HK-2 (cell line): ENCODE measurements at regions not wholly inside any gene's neighbourhood (a gene's known extent, or its start where the extent isn't known, plus 50 kb on each side); places are given as distances from the start of the nearest gene placed in this dataset.
A peak's percentile ranks its signal among the peaks of the same experiment; 100 is the strongest.

Source experiments
- DNase-seq: peaks from one replicate; pipeline ENCODE4 v3.0.0-alpha.2; 2018; ENCODE audit not compliant: unreplicated experiment

DNA sequence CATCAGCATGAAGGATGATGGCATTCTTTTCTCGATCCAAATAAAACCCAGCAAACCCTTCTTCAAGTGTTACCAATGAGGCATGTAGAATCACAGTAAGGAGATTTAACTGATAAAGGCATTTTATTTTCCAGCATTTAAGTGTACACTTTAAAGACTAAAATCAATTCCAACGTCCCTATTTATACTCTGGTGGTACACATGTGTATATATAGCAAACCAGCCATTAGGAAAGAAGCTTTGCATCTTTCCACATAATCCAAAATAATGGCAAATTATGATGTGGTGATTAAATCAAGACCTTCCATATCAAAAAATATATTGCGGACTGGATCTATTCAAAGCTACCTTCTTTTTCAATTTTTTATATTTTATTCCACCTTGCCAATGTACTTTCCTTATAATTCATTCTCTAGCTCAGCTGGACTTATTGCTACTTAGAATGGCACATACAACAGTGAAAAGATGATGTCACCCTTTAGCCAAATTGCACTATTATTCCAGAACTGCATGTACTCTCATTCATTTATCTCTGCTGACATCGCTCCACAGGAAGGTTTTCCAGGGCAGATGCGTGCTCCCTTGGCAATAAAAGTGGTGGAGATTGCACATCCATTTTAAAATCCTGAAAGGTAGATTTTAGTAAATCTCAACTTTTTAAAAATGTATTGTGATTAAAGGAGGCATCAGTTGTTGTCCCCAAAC is 63.3 kb upstream of the SLC30A5 start:
- DNase-seq, result no peak

DNA sequence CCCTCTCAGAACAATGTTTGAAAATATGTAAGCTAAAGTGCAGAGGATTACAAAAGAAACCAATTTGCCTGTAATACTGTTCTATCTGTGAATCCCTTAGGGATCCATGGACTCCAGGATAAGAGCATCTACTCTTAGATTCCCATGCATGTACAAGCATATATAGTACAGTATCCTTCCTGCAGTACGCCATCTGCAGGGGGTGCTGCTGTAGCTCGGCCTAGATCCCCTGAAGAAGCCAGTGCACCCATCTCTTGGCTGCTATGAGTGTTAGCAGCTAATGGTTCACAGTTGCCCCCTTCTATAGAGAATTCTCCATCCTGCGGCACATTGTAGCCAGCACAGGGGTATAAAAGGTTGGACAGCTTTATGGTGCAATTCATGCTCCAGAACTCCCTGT is 61.8 kb upstream of the SLC30A5 start:
- no peak for DNase-seq

DNA sequence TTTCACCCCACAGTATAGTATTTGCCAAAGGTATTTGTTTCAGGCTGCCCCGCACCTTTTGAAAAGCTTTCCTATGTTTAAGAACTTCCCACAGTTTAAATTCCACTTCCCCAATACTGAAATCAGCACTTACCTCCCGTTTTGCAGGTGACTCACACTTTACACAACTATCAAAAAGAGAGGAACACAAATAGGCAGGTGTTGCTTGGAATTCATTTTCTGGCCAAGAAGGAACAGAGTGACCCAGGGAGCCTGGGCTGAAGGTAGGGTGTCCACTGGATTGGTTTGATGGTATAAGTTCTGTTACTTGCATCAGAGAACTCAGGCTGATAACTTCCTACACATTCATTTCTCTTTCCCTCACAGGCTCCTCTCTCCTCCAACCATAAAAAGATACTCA is 60.1 kb upstream of the SLC30A5 start:
- no peak for DNase-seq

DNA sequence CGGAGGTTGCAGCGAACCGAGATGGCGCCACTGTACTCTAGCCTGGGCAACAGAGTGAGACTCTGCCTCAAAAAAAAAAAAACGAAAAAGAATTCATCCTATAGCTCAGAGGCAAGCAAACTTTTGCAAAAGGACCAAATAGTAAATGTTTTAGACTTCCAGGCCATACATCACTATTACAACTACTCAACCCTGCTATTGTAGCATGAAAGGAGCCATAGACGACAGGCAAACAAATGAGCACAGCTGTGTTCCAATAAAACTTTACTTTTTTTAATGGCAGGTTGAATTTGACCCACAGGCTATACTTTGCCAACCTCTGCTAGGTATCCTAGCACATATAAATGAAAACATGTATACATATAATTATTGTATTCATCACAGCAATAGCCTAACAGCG is 58.9 kb upstream of the SLC30A5 start:
- DNase-seq, result no peak

DNA sequence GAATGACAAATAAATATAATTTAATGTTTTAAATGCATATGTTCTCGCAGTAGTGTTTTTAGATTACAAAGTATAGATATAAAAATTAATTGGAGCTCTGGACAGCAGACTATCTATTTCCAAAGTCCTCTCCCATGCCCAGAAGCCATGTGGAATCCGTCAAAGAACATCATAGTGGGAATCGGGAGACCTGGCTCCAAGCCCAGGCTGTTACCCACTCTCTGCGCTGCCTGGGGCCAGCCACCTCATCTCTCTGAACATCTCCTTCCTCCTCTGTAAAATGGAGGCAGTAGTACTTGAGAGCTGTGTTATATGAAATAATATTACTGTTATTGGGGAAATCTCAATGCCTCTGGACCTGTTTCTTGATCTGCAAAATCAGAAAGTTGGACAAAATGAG is 58.1 kb upstream of the SLC30A5 start:
- no peak for DNase-seq

DNA sequence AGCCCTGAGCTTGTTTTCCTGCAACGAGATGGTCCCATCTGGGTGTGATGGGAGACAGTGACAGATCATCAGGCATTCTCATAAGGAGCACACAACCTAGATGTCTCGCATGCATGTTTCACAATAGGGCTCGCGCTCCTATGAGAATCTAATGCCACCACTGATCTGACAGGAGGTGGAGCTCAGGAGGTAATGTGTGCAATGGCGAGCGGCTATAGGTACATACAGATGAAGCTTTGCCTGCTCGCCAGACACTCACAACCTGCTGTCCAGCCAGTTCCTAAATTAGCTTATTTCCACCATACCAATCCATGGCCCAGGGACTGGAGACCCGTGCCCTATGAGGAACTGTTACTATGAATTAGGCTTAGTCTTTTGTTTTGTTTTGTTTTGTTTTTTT is 55.3 kb upstream of the SLC30A5 start:
- DNase-seq, result no peak

DNA sequence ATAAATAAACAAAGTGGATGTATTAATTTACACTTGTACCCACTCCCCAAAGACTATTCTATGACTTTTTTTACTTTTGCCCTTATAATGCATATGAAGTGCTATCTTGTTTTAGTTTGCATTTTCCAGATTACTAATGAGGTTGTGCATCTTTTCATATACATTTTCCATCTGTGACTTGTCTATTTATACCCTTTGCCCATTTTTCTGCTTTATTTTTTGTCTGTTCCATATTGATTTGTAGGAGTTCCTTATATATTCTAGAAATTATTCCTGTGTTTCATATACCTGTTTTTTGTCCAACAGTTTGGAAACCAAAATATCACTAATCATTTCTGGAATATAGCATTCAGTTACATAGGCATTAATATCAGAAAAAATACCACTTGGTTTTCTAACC is 54.0 kb upstream of the SLC30A5 start:
- DNase-seq, result no peak

DNA sequence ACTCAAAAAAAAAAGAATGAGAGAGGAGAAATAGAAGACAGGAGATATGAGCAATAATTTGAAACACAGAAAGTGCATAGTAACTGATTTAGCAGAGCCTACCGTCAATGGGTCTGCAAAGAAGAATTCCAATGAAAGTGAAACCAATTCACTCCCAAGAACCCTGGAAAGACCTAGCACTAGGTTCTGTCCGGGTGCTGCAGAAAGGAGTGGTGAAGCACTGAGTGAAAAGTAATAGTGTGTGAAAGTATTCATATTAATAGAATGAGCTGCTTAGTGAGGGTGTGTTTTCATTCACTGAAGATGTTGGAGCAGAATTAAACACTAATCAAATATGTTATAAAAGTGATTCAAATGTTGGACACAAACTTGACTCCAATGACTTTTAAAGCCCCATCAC is 51.3 kb upstream of the SLC30A5 start:
- no peak for DNase-seq

DNA sequence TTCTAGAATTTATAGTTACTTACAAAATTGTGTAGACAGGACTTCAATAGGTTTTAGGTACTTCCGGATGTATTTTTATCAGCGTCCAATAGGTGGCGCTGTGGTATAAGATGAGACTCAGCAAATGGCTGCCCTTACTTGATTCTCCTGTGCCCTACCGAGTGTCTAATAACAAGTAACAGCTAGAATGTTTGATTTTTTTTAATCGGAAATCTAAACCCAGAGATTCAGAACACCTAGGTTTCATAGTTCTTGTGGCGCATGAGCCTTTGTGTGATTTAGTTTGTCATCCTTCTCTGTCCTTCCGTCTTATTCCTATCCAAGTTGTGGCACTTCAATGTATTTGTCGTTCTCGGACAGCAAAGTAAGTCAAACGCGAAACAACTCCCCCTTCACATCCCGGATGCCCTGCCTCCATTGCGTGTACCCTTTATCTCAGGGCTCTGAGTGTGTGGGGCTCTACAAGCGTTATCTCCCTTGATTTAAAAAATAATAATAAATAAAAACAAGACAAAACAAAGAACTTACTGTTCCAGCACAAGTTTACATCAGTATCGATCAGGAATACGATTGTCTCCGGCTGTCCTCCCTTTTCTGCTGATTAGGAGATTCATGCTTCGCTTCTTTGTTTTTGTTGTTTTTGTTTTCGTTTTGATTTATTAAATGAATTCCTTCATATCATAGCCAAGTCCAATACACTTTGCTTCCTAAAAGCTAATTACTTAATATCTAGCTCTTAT is 50.7 kb upstream of the SLC30A5 start:
- DNase-seq, result peak; percentile 61

DNA sequence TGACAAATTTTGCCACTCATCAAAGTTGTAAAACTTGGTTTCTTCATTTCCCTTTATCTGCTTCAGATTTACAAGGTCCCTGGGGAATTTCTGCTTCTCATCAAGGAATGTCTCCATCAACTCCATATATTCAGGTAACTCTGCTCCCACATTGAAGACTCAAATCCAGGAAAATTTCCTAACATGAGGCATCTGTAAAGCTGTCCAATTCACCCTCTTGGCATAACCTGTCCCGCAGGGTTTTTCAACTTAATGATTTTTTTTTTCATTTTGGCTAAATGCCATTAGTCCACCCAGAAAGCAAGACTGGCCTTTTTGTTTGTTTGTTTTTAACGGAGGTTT is 50.2 kb upstream of the SLC30A5 start:
- no peak for DNase-seq
